HCT116 (cell line): ENCODE measurements at regions not wholly inside any gene's neighbourhood (a gene's known extent, or its start where the extent isn't known, plus 50 kb on each side); places are given as distances from the start of the nearest gene placed in this dataset.

Experiments
- CEBPB ChIP-seq: IDR thresholded peaks from 2 replicates; pipeline ENCODE4 v1.6.1; 2012; ENCODE audit warnings: low read depth
- CTCF ChIP-seq, 3 experiments: fragments of 200-600 bp in 1 of 3; sonication (generic) in 1 of 3; IDR thresholded peaks in 2 of 3; conservative IDR thresholded peaks in 1 of 3; 2 replicates each; pipeline ENCODE4 v1.5.1; 2012 to 2017; ENCODE audit warnings: low read depth in 2 of 3, low read length in 2 of 3, antibody characterized with exemption in 1 of 3, borderline replicate concordance in 1 of 3, control low read depth in 1 of 3, mild to moderate bottlenecking in 1 of 3, mixed read lengths in 1 of 3, mixed run types in 1 of 3, moderate library complexity in 1 of 3; ENCODE audit not compliant: insufficient read depth in 1 of 3
- EGR1 ChIP-seq: IDR thresholded peaks from 2 replicates; pipeline ENCODE4 v1.6.1; 2012; ENCODE audit warnings: low read depth
- EZH2 ChIP-seq: fragments of 200-600 bp; sonication (generic); IDR thresholded peaks from 2 replicates; pipeline ENCODE4 v1.6.1; 2017; ENCODE audit warnings: antibody characterized with exemption, mixed run types
- EZH2phosphoT487 ChIP-seq: fragments of 200-600 bp; IDR thresholded peaks from 2 replicates; pipeline ENCODE4 v1.6.1; 2018; ENCODE audit warnings: antibody characterized with exemption, borderline replicate concordance
- JUND ChIP-seq: IDR thresholded peaks from 2 replicates; pipeline ENCODE4 v1.6.1; 2012
- POLR2A ChIP-seq: IDR thresholded peaks from 2 replicates; pipeline ENCODE4 v1.7.0; 2011; ENCODE audit warnings: borderline replicate concordance; ENCODE audit not compliant: insufficient read depth, insufficient read length; ENCODE audit errors: extremely low read depth
- RAD21 ChIP-seq: IDR thresholded peaks from 2 replicates; pipeline ENCODE4 v1.6.1; 2012; ENCODE audit warnings: low read depth, mild to moderate bottlenecking
- SIN3A ChIP-seq: IDR thresholded peaks from 2 replicates; pipeline ENCODE4 v1.6.1; 2012; ENCODE audit warnings: low read depth
- YY1 ChIP-seq: IDR thresholded peaks from 2 replicates; pipeline ENCODE4 v1.6.1; 2011; ENCODE audit warnings: low read length, low read depth, moderate library complexity, mild to moderate bottlenecking; ENCODE audit not compliant: insufficient replicate concordance; ENCODE audit errors: extremely low read depth
- ZBTB33 ChIP-seq: IDR thresholded peaks from 2 replicates; pipeline ENCODE4 v1.6.1; 2011; ENCODE audit warnings: mild to moderate bottlenecking, low read length, moderate library complexity; ENCODE audit not compliant: insufficient replicate concordance; ENCODE audit errors: extremely low read depth

GRCh38 chr2:239883326-239884050, 141.7 kb downstream of the NDUFA10 start:
- TF ChIP-seq CTCF (IDR thresholded peaks at IDR 0.05 in 2 of 3, conservative IDR thresholded peaks at IDR 0.05 in 1 of 3; ENCODE audit: borderline replicate concordance in 1 of 3, insufficient read depth in 1 of 3, low read depth in 2 of 3, low read length in 2 of 3) (no peak), RAD21 (no peak), ZBTB33 (no peak), POLR2A (no peak), EZH2phosphoT487 (no peak), EZH2 (no peak), CEBPB (no peak), YY1 (no peak), SIN3A (no peak), JUND (no peak), EGR1 (no peak)
